ENCODE measurements at regions not wholly inside any gene's neighbourhood (a gene's known extent, or its start where the extent isn't known, plus 50 kb on each side); places are given as distances from the start of the nearest gene placed in this dataset.

GRCh38 chr12:47026291-47026690 is 53.1 kb upstream of the PCED1B start:
- no peak overlapping the region for H3K27ac Mint-ChIP-seq
- DNase-seq (ENCODE audit: low spot score) (no peak), ATAC-seq (no peak)
- POLR2A ChIA-PET = no interaction called here
- no peak for TF ChIP-seq JAZF1 (CRISPR knock-in tag; IDR thresholded peaks at IDR 0.05)
- TF ChIP-seq STAT6 (CRISPR knock-in tag; conservative IDR thresholded peaks at IDR 0.05; ENCODE audit: low read depth) = no peak
- no peak for TF ChIP-seq USF2 (CRISPR knock-in tag; IDR thresholded peaks at IDR 0.05)
- no peak for TF ChIP-seq ATF2 (CRISPR knock-in tag; IDR thresholded peaks at IDR 0.05; ENCODE audit: borderline replicate concordance, low read depth)
- no peak for TF ChIP-seq JUN (CRISPR knock-in tag; IDR thresholded peaks at IDR 0.05)
- CTCF ChIA-PET = interaction anchor here (1.0 to 1.5 kb wide), 2 partner anchors 382 to 611 kb away, joined by 3 to 4 read pairs; no protein-coding TSS in a partner anchor
- no peaks in the 10 kb centered on the region for H3K4me1 Mint-ChIP-seq
- H3K4me3 Mint-ChIP-seq = no peak overlapping the region
- peaks cover 6% of the 10 kb centered on the region; the same call in 1 of the 2 replicates for H3K27me3 Mint-ChIP-seq (ENCODE audit: low read depth)
- H3K36me3 Mint-ChIP-seq = no peaks in the 10 kb centered on the region
- no peaks in the 10 kb centered on the region for H3K9me3 Mint-ChIP-seq

All from WTC11 (cell line).